ENCODE measurements at regions not wholly inside any gene's neighbourhood (a gene's known extent, or its start where the extent isn't known, plus 50 kb on each side); places are given as distances from the start of the nearest gene placed in this dataset.

DNA sequence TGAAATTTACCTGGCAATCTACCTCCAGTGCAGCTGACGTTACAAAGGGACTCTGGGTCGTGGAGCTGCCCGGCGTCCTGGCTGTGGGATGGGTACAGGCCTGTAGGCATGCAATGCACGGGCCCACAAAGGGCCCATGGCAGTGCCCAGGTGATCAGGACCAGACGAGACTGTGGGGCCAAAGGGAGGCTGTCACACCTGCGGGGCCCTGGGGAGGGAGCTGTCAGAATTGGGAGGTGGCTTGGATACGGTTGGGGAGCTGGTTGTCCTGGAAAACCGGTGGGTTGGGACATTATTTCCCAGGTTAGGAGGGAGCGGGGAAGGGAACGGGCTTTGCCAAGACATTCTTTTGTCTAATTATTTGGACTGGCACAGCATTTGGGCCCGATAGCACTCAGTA is 958.5 kb downstream of the BRD1 start:
- DNase-seq (ENCODE audit: insufficient read length, low spot score) (no peak), FAIRE-seq (no peak)
- TF ChIP-seq POLR2A (IDR thresholded peaks at IDR 0.05; ENCODE audit: low read depth, low read length), result no peak
- TF ChIP-seq TAF1 (IDR thresholded peaks at IDR 0.05; ENCODE audit: low read depth, low read length), result no peak
- TF ChIP-seq POU2F2 (IDR thresholded peaks at IDR 0.05; ENCODE audit: low read depth, low read length), result no peak
- TF ChIP-seq SPI1 (IDR thresholded peaks at IDR 0.05; ENCODE audit: low read depth, low read length), result no peak
- no peak for TF ChIP-seq POLR2AphosphoS5 (IDR thresholded peaks at IDR 0.05; ENCODE audit: low read depth, low read length)
- TF ChIP-seq PAX5 (IDR thresholded peaks at IDR 0.05; ENCODE audit: insufficient read depth, low read length, severe bottlenecking), result no peak

DNA sequence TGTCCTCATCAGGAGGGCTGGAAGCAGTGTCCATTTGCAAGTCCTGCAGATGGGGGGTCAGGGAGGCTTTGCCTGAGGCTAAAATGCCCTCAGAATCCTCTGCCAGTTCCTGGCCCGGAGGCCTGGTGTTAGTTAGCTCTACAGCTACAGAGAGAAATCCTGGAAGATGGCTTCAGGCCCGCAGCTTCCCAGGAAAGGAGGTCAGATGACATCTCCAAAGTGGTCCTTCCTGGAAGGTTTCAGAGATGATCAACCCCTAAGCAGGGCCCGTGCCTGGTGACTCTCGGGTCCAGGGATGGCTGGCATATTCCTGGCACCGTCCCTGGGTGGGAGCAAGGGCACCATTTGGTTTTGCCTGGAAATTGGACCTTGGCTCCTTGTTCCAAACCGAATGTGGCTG is 959.1 kb downstream of the BRD1 start:
- TF ChIP-seq SPI1 (IDR thresholded peaks at IDR 0.05; ENCODE audit: low read depth, low read length) (no peak), POLR2A (IDR thresholded peaks at IDR 0.05; ENCODE audit: low read depth, low read length) (no peak), TAF1 (IDR thresholded peaks at IDR 0.05; ENCODE audit: low read depth, low read length) (no peak), PAX5 (IDR thresholded peaks at IDR 0.05; ENCODE audit: insufficient read depth, low read length, severe bottlenecking) (no peak), POLR2AphosphoS5 (IDR thresholded peaks at IDR 0.05; ENCODE audit: low read depth, low read length) (no peak), POU2F2 (IDR thresholded peaks at IDR 0.05; ENCODE audit: low read depth, low read length) (no peak)
- FAIRE-seq, result no peak
- DNase-seq (ENCODE audit: insufficient read length, low spot score), result no peak

DNA sequence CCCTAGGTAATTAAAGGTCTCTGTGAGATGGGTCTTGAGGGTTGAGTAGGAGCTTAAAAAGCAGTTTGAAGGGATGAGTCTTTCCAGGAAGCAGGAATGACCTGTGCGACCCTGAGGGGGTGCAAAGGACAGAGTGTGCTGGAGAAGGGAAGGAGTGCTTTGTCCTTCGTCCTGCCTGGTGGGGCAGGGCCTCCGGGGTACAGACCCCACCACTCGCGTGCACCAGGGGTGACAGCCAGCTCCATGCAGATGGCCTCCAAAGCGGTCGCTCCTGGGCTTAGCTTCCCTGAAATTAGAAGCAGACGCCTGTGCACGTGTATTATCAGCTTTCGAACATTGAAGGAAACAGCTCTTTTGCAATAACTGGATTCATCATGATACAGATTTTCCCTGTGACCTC is 959.8 kb downstream of the BRD1 start:
- DNase-seq (ENCODE audit: insufficient read length, low spot score) (no peak), FAIRE-seq (no peak)
- TF ChIP-seq POLR2AphosphoS5 (IDR thresholded peaks at IDR 0.05; ENCODE audit: low read depth, low read length), result no peak
- TF ChIP-seq PAX5 (IDR thresholded peaks at IDR 0.05; ENCODE audit: insufficient read depth, low read length, severe bottlenecking), result no peak
- TF ChIP-seq SPI1 (IDR thresholded peaks at IDR 0.05; ENCODE audit: low read depth, low read length), result no peak
- no peak for TF ChIP-seq POLR2A (IDR thresholded peaks at IDR 0.05; ENCODE audit: low read depth, low read length)
- TF ChIP-seq TAF1 (IDR thresholded peaks at IDR 0.05; ENCODE audit: low read depth, low read length), result no peak
- no peak for TF ChIP-seq POU2F2 (IDR thresholded peaks at IDR 0.05; ENCODE audit: low read depth, low read length)

DNA sequence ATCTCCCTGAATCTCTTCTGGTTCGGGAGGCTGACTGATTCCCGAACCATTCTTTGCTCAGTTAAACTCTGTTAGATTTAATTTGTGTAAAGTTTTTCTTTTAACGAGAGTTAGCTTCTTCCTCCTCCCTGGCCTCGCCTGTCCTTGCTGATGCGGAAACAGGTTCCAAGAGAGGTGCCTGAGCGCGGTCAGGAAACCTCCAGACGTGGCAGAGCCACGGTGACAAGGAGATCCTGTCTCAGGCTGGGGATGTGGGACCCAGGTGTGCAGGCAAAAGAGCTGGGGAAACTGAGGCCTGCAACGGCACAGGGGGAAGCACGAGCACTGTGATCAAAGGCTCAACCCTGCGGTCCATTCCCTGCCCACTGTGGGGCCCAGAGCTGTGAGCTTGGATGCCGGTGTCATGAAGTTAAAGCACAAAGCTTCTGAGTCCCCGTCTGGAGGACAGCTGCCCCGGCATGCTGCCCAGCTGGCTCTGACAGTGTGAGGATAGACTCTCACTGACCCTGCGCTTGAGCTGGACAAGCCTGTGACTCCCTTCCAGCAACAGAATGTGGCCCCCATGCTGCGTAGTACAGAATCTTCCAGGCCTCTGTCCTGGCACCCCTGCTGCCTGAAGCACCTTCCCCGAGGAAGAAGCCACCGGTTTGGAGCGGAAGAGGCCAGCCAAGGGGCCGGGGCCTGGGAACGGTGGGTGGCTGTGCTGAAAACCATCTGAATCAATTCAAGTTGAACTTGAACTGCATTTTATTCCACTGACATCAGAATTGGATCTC is 960.6 kb downstream of the BRD1 start:
- TF ChIP-seq SPI1 (IDR thresholded peaks at IDR 0.05; ENCODE audit: low read depth, low read length) (no peak), TAF1 (IDR thresholded peaks at IDR 0.05; ENCODE audit: low read depth, low read length) (no peak), POU2F2 (IDR thresholded peaks at IDR 0.05; ENCODE audit: low read depth, low read length) (no peak), POLR2AphosphoS5 (IDR thresholded peaks at IDR 0.05; ENCODE audit: low read depth, low read length) (no peak), POLR2A (IDR thresholded peaks at IDR 0.05; ENCODE audit: low read depth, low read length) (no peak), PAX5 (IDR thresholded peaks at IDR 0.05; ENCODE audit: insufficient read depth, low read length, severe bottlenecking) (no peak)
- DNase-seq (ENCODE audit: insufficient read length, low spot score) (no peak), FAIRE-seq (no peak)

DNA sequence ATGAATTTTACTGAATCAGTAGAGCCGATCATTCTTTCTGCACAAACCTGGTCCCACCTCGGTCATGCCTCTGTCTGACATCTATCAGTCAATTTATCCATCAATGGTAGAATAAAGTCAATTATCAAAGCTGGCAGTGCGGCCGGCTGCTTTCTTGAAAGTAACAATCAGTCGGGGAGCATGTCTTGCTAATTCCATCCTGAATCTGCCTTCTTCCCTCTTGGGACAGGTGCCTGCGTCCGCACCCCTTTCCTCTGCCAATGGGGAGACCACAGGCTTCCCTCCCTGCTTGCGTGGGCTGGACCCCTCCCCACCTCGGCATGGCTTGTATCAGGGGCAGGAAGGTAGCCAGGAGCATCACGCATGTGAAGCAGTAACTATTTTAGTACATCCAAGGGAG is 962.9 kb downstream of the BRD1 start:
- no peak for FAIRE-seq

DNA sequence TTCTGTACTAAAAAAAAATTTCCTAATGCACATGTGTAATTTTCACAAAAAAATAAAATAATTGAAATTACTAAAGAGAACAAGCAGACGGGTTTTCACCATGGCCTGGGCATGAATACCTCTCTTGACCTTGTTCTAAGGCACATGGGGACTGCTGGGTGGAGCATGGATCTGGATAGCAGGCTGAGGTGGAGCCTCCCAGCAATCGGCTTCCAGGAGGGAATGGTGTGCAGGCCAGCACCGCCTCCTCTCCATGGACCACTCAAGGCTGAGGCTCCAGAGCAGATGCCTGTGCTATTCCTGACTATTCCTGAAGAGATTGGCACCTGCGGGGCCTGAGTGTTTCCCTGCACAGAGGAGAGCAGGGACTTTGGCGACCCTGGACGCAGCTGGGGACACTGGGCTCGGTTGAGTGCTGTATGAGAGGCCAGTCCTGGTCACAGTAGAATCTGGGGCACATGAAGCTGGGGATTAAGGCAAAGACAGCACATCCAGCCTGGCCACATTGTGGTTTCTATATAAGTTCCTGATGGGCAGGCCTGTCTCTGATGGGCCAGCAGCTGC is 963.6 kb downstream of the BRD1 start:
- DNase-seq (ENCODE audit: insufficient read length, low spot score) (no peak), FAIRE-seq (no peak)
- TF ChIP-seq SPI1 (IDR thresholded peaks at IDR 0.05; ENCODE audit: low read depth, low read length), result no peak
- TF ChIP-seq TAF1 (IDR thresholded peaks at IDR 0.05; ENCODE audit: low read depth, low read length), result no peak
- no peak for TF ChIP-seq POU2F2 (IDR thresholded peaks at IDR 0.05; ENCODE audit: low read depth, low read length)
- no peak for TF ChIP-seq PAX5 (IDR thresholded peaks at IDR 0.05; ENCODE audit: insufficient read depth, low read length, severe bottlenecking)
- TF ChIP-seq POLR2AphosphoS5 (IDR thresholded peaks at IDR 0.05; ENCODE audit: low read depth, low read length), result no peak
- TF ChIP-seq POLR2A (IDR thresholded peaks at IDR 0.05; ENCODE audit: low read depth, low read length), result no peak

More for the DNA sequence above, 962.9 kb downstream of the BRD1 start:
- DNase-seq (ENCODE audit: insufficient read length, low spot score), result no peak
- TF ChIP-seq POLR2A (IDR thresholded peaks at IDR 0.05; ENCODE audit: low read depth, low read length), result no peak
- no peak for TF ChIP-seq POLR2AphosphoS5 (IDR thresholded peaks at IDR 0.05; ENCODE audit: low read depth, low read length)
- no peak for TF ChIP-seq TAF1 (IDR thresholded peaks at IDR 0.05; ENCODE audit: low read depth, low read length)
- TF ChIP-seq POU2F2 (IDR thresholded peaks at IDR 0.05; ENCODE audit: low read depth, low read length), result no peak
- no peak for TF ChIP-seq SPI1 (IDR thresholded peaks at IDR 0.05; ENCODE audit: low read depth, low read length)
- TF ChIP-seq PAX5 (IDR thresholded peaks at IDR 0.05; ENCODE audit: insufficient read depth, low read length, severe bottlenecking), result no peak

DNA sequence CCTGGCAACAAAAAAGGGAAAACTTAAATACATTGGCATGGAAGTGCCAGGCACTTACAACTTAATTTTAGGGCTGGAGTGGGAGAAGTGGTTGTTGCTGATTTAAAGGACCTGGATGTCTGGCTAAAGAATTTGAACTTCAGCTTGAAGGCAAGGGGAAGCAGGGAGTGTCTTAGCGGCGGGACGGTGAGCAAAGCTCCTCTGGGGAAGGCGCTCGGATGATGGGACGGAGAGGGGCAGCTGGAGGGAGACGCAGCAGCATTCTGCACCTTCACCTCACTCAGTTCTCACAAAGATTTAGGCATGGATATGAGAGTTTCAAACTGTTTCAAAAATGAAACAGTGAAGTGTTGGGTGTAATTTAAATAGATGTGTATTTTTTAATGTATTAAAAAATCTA is 967.1 kb downstream of the BRD1 start:
- no peak for FAIRE-seq
- no peak for DNase-seq (ENCODE audit: insufficient read length, low spot score)
- TF ChIP-seq POLR2A (IDR thresholded peaks at IDR 0.05; ENCODE audit: low read depth, low read length) (no peak), SPI1 (IDR thresholded peaks at IDR 0.05; ENCODE audit: low read depth, low read length) (no peak), TAF1 (IDR thresholded peaks at IDR 0.05; ENCODE audit: low read depth, low read length) (no peak), POU2F2 (IDR thresholded peaks at IDR 0.05; ENCODE audit: low read depth, low read length) (no peak), PAX5 (IDR thresholded peaks at IDR 0.05; ENCODE audit: insufficient read depth, low read length, severe bottlenecking) (no peak), POLR2AphosphoS5 (IDR thresholded peaks at IDR 0.05; ENCODE audit: low read depth, low read length) (no peak)

DNA sequence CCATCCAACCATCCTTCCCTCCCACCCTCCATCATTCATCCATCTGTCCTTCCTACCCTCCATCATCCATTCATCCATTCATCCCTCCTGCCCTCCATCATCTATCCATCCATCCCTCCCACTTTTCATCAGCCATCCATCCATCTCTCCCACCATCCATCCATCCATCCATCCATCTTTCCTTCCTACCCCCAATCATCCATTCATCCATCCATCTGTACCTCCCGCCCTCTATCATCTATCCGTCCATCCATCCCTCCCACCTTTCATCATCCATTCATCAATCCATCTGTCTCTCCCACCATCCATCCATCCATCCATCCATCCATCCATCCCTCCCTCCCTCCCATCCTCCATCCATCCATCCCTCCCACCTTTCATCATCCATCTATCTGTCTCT is 968.8 kb downstream of the BRD1 start:
- TF ChIP-seq POU2F2 (IDR thresholded peaks at IDR 0.05; ENCODE audit: low read depth, low read length) (no peak), POLR2AphosphoS5 (IDR thresholded peaks at IDR 0.05; ENCODE audit: low read depth, low read length) (no peak), TAF1 (IDR thresholded peaks at IDR 0.05; ENCODE audit: low read depth, low read length) (no peak), POLR2A (IDR thresholded peaks at IDR 0.05; ENCODE audit: low read depth, low read length) (no peak), PAX5 (IDR thresholded peaks at IDR 0.05; ENCODE audit: insufficient read depth, low read length, severe bottlenecking) (no peak), SPI1 (IDR thresholded peaks at IDR 0.05; ENCODE audit: low read depth, low read length) (no peak)
- DNase-seq (ENCODE audit: insufficient read length, low spot score), result no peak
- FAIRE-seq, result no peak

DNA sequence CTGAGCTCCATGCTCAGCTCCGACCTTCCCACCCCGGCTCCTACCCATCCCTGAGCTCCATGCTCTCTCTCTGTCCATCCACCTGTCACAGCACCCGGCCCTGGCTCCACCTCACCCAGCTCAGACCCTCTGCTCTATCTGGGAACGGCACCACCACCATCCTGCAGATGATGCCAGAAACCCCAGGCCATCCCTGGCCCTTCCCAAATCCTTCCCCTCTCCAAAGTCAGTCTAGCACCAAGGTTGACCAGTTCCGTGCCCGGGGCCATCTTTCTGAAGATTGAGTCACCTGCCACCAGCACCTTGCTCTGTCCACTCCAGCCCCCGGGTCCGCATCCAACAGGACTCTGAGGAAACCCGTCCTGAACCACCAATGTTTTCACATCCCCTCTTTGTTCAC is 969.6 kb downstream of the BRD1 start:
- TF ChIP-seq POU2F2 (IDR thresholded peaks at IDR 0.05; ENCODE audit: low read depth, low read length) (no peak), TAF1 (IDR thresholded peaks at IDR 0.05; ENCODE audit: low read depth, low read length) (no peak), POLR2AphosphoS5 (IDR thresholded peaks at IDR 0.05; ENCODE audit: low read depth, low read length) (no peak), POLR2A (IDR thresholded peaks at IDR 0.05; ENCODE audit: low read depth, low read length) (no peak)
- no peak for FAIRE-seq
- DNase-seq (ENCODE audit: insufficient read length, low spot score), result no peak

Data from GM12891 (cell line).